CD14-positive monocyte (primary cell): ENCODE measurements at regions not wholly inside any gene's neighbourhood (a gene's known extent, or its start where the extent isn't known, plus 50 kb on each side); places are given as distances from the start of the nearest gene placed in this dataset.

Experiments
- DNase-seq, 3 donors: peaks; one replicate each; pipeline ENCODE4 v3.0.0-alpha.2; 2011 to 2022
- H2AFZ ChIP-seq: 2 replicates; pipeline ENCODE4 v1.6.0; 2012; ENCODE audit warnings: mild to moderate bottlenecking, low read depth, low read length, inconsistent platforms; ENCODE audit not compliant: insufficient read depth, poor library complexity, severe bottlenecking
- H3K27ac ChIP-seq, 2 donors: 1 replicate in 1 of 2; 2 replicates in 1 of 2; pipeline ENCODE4 v1.5.1; 2012 to 2013; ENCODE audit warnings: low read length in 2 of 2, control low read depth in 1 of 2, inconsistent platforms in 1 of 2, low read depth in 1 of 2, mild to moderate bottlenecking in 1 of 2
- H3K27me3 ChIP-seq, 2 donors: one replicate each; pipeline versions ENCODE4 v1.6.0 to v1.6.1; 2011 to 2013; ENCODE audit warnings: low read length in 2 of 2; ENCODE audit not compliant: control insufficient read depth in 2 of 2, insufficient read depth in 2 of 2
- H3K36me3 ChIP-seq, 2 donors: replicated peaks in 1 of 2; 1 replicate in 1 of 2; 2 replicates in 1 of 2; pipeline versions ENCODE4 v1.5.1 to v1.6.1; 2012 to 2013; ENCODE audit warnings: low read length in 2 of 2, control low read depth in 1 of 2, inconsistent platforms in 1 of 2, mild to moderate bottlenecking in 1 of 2; ENCODE audit not compliant: insufficient read depth in 2 of 2, control insufficient read depth in 1 of 2
- H3K4me1 ChIP-seq, 2 donors: 1 replicate in 1 of 2; 2 replicates in 1 of 2; pipeline versions ENCODE4 v1.5.1 to v1.6.1; 2012 to 2013; ENCODE audit warnings: low read length in 2 of 2, control low read depth in 1 of 2, inconsistent platforms in 1 of 2, mild to moderate bottlenecking in 1 of 2, moderate library complexity in 1 of 2; ENCODE audit not compliant: insufficient read depth in 2 of 2, control insufficient read depth in 1 of 2
- H3K4me2 ChIP-seq: replicated peaks from 2 replicates; pipeline ENCODE3; 2012; ENCODE audit warnings: low read length, moderate library complexity, mild to moderate bottlenecking; ENCODE audit not compliant: poor library complexity, severe bottlenecking; ENCODE audit errors: extremely low read depth
- H3K4me3 ChIP-seq, 3 experiments: fragments of 200-600 bp in 1 of 3; sonication (generic) in 1 of 3; replicated peaks in 1 of 3; 1 replicate in 2 of 3; 2 replicates in 1 of 3; pipeline ENCODE4 v1.5.1; 2011 to 2013; ENCODE audit warnings: low read length in 3 of 3, mild to moderate bottlenecking in 3 of 3, control low read depth in 2 of 3, low read depth in 2 of 3, inconsistent platforms in 1 of 3, moderate library complexity in 1 of 3
- H3K79me2 ChIP-seq: 2 replicates; pipeline ENCODE4 v1.6.0; 2012; ENCODE audit warnings: mild to moderate bottlenecking, control low read depth, inconsistent platforms, low read length, moderate library complexity; ENCODE audit not compliant: insufficient read depth
- H3K9ac ChIP-seq: 2 replicates; pipeline ENCODE4 v1.6.0; 2017; ENCODE audit warnings: low read length, mild to moderate bottlenecking; ENCODE audit not compliant: insufficient read depth, poor library complexity, severe bottlenecking
- H3K9me3 ChIP-seq, 2 donors: replicated peaks in 1 of 2; 1 replicate in 1 of 2; 2 replicates in 1 of 2; pipeline versions ENCODE4 v1.5.1 to v1.6.1; 2012 to 2013; ENCODE audit warnings: low read length in 2 of 2, control low read depth in 1 of 2; ENCODE audit not compliant: control insufficient read depth in 1 of 2, insufficient read depth in 1 of 2
- H4K20me1 ChIP-seq: 2 replicates; pipeline ENCODE4 v1.6.0; 2012; ENCODE audit warnings: mild to moderate bottlenecking, low read length, control low read depth, moderate library complexity; ENCODE audit not compliant: insufficient read depth
- H3K27ac Mint-ChIP-seq, 7 donors: one replicate each; pipeline ENCODE4 v1.8.0; 2020; ENCODE audit warnings: mild to moderate bottlenecking in 7 of 7, mixed read lengths in 7 of 7, moderate library complexity in 6 of 7, inconsistent platforms in 2 of 7
- H3K27me3 Mint-ChIP-seq, 3 donors: one replicate each; pipeline ENCODE4 v1.8.0; 2021 to 2022; ENCODE audit warnings: low read depth in 3 of 3, mild to moderate bottlenecking in 3 of 3, mixed read lengths in 3 of 3, moderate library complexity in 3 of 3, inconsistent platforms in 1 of 3
- H3K36me3 Mint-ChIP-seq, 2 donors: one replicate each; pipeline ENCODE4 v1.8.0; 2020; ENCODE audit warnings: mixed read lengths in 2 of 2, inconsistent platforms in 1 of 2, mild to moderate bottlenecking in 1 of 2
- H3K4me1 Mint-ChIP-seq: one replicate; pipeline ENCODE4 v1.8.0; 2020; ENCODE audit warnings: mild to moderate bottlenecking, mixed read lengths
- H3K4me3 Mint-ChIP-seq, 2 donors: one replicate each; pipeline ENCODE4 v1.8.0; 2020; ENCODE audit warnings: mild to moderate bottlenecking in 2 of 2, mixed read lengths in 2 of 2, moderate library complexity in 1 of 2
- H3K9me3 Mint-ChIP-seq, 7 donors: one replicate each; pipeline ENCODE4 v1.8.0; 2020 to 2022; ENCODE audit warnings: mixed read lengths in 7 of 7, mild to moderate bottlenecking in 6 of 7, moderate library complexity in 6 of 7, inconsistent platforms in 2 of 7
- CTCF ChIP-seq: fragments of 200-600 bp; IDR thresholded peaks from one replicate; pipeline ENCODE4 v1.8.0; 2022; ENCODE audit warnings: antibody characterized with exemption, mild to moderate bottlenecking
- whole genome bisulfite sequencing: methylation state at CpG from one replicate; pipeline ENCODE4 v1.1.5; 2013; ENCODE audit warnings: missing lambda C conversion rate; ENCODE audit not compliant: insufficient coverage; 5-methylcytosine and 5-hydroxymethylcytosine counted together
- intact Hi-C, 2 donors: fragments of 100-400 bp; cut with micrococcal nuclease; formaldehyde crosslinking; loops; one replicate each; pipeline versions ENCODE4 v1.15.0 to v1.15.1; 2023

GRCh38 chr5:30693326-30693725 lies 500.2 kb upstream of the CDH6 start:
- intact Hi-C loops: no loop called here
- Mint-ChIP-seq H3K4me1 (no peaks in the 10 kb centered on the region), H3K27ac (no peak overlapping the region), H3K27me3 (peaks cover 1 to 4% (median 3%) of the 10 kb centered on the region in 3 donors), H3K9me3 (peaks cover 0 to 13% (median 8%) of the 10 kb centered on the region in 7 donors), H3K4me3 (no peak overlapping the region), H3K36me3 (no peaks in the 10 kb centered on the region)
- Histone ChIP-seq H3K36me3 (no peaks in the 10 kb centered on the region), H2AFZ (no peak overlapping the region), H3K4me2 (no peak overlapping the region), H3K27ac (no peak overlapping the region), H4K20me1 (no peaks in the 10 kb centered on the region), H3K4me3 (no peak overlapping the region), H3K9ac (no peak overlapping the region), H3K4me1 (no peaks in the 10 kb centered on the region), H3K9me3 (peaks cover 1 to 6% of the 10 kb centered on the region in 2 donors), H3K79me2 (no peaks in the 10 kb centered on the region), H3K27me3 (no peaks in the 10 kb centered on the region)
- TF ChIP-seq CTCF: no peak
- DNase-seq: no peak
- no CpG with 5 or more reads among the region's 2 CpGs for WGBS

DNA sequence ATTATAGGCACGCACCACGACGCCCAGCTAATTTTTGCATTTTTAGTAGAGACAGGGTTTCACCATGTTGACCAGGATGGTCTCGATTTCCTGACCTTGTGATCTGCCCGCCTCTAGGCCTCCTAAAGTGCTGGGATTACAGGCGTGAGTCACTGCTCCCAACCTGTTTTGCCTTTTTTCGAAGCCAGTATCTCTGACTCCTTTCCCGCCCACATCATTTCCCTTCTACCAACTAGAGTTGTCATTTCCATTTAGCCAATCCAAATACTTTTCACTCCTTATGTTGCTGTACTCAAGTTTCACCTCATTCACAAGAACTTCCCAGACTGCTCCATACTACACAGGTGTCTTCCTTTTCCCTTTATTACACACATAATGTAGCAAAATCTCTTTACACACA lies 502.6 kb upstream of the CDH6 start:
- TF ChIP-seq CTCF: no peak
- Histone ChIP-seq H3K79me2 (no peaks in the 10 kb centered on the region), H3K27me3 (no peaks in the 10 kb centered on the region), H3K4me1 (no peaks in the 10 kb centered on the region), H4K20me1 (no peaks in the 10 kb centered on the region), H3K9ac (no peak overlapping the region), H3K27ac (no peak overlapping the region), H3K4me2 (no peak overlapping the region), H2AFZ (no peak overlapping the region), H3K4me3 (no peak overlapping the region), H3K9me3 (peaks cover 0 to 4% of the 10 kb centered on the region in 2 donors), H3K36me3 (no peaks in the 10 kb centered on the region)
- no peak for DNase-seq
- Mint-ChIP-seq H3K9me3 (peaks cover 0 to 8% (median 5%) of the 10 kb centered on the region in 7 donors), H3K27me3 (peaks cover 1 to 4% (median 3%) of the 10 kb centered on the region in 3 donors), H3K4me3 (no peak overlapping the region), H3K27ac (no peak overlapping the region), H3K36me3 (no peaks in the 10 kb centered on the region), H3K4me1 (no peaks in the 10 kb centered on the region)
- 90% methylated on average over 8 of the region's 8 CpGs for WGBS
- intact Hi-C loops: no loop called here
